Vagina (tissue), 2 donors: ENCODE measurements at regions not wholly inside any gene's neighbourhood (a gene's known extent, or its start where the extent isn't known, plus 50 kb on each side); places are given as distances from the start of the nearest gene placed in this dataset.

Source experiments
- POLR2A ChIP-seq, 2 donors: fragments of 450-650 bp; IDR thresholded peaks; one replicate each; pipeline ENCODE4 v1.6.1; 2017; ENCODE audit warnings: antibody characterized with exemption in 2 of 2, mild to moderate bottlenecking in 2 of 2, moderate library complexity in 2 of 2
- POLR2AphosphoS5 ChIP-seq, 2 donors: sonication (generic); formaldehyde crosslinking; IDR thresholded peaks; one replicate each; pipeline ENCODE4 v1.9.0; 2017; ENCODE audit warnings: antibody characterized with exemption in 2 of 2, mild to moderate bottlenecking in 2 of 2, low read depth in 1 of 2; ENCODE audit not compliant: insufficient read depth in 1 of 2

DNA sequence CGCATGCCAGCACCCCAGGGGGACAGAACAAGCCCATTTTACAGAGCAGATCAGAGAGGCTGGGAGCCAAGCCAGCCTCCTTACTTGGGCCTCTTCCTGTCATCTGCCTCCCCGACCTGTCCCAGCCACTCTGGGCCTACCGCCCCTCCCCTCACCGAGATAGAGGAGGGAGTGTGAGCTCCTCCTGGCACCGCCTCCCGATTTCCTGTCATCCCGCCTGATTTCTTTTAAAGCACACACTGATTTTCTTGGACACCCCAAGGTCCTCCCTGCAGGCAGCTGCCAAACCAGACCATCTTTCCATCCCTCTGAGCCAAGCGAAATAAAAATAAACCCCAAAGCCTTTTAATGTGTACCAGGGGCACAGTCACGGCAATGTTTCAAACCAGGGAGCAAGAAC is 108.4 kb downstream of the RFLNA start:
- peak; percentile 26 to 57 for TF ChIP-seq POLR2AphosphoS5 (IDR thresholded peaks at IDR 0.05; ENCODE audit: insufficient read depth in 1 of 2, low read depth in 1 of 2)
- TF ChIP-seq POLR2A (IDR thresholded peaks at IDR 0.05), result no peak
